WI38 (cell line): ENCODE measurements at regions not wholly inside any gene's neighbourhood (a gene's known extent, or its start where the extent isn't known, plus 50 kb on each side); places are given as distances from the start of the nearest gene placed in this dataset.

ENCODE experiments used
- H3K4me3 ChIP-seq: 2 replicates; pipeline ENCODE4 v1.5.1; 2011; ENCODE audit warnings: low read depth, mild to moderate bottlenecking, control low read depth, low read length
- CTCF ChIP-seq: IDR thresholded peaks from 2 replicates; pipeline ENCODE4 v1.5.1; 2012; ENCODE audit warnings: low read depth, mild to moderate bottlenecking, control low read depth, low read length

- no peak overlapping the region for H3K4me3 ChIP-seq
- TF ChIP-seq CTCF, result no peak
Observed at GRCh38 chr12:60967128-60967527, 1293.1 kb upstream of the USP15 start.

- TF ChIP-seq CTCF, result 0 out of 2 replicates have a peak, but pooled peaks have one; percentile 16
Observed at GRCh38 chr12:60977966-60978365, 1282.2 kb upstream of the USP15 start.

GRCh38 chr12:60980558-60980957, 1279.6 kb upstream of the USP15 start:
- no peak for TF ChIP-seq CTCF
- H3K4me3 ChIP-seq, result no peak overlapping the region

More at GRCh38 chr12:60977966-60978365, 1282.2 kb upstream of the USP15 start:
- H3K4me3 ChIP-seq, result no peak overlapping the region

- no peak overlapping the region for H3K4me3 ChIP-seq
- no peak for TF ChIP-seq CTCF
Observed at GRCh38 chr12:60981473-60981872, 1278.7 kb upstream of the USP15 start.

- no peak overlapping the region for H3K4me3 ChIP-seq
- TF ChIP-seq CTCF, result no peak
Observed at GRCh38 chr12:60992087-60992486, 1268.1 kb upstream of the USP15 start.

- no peak for TF ChIP-seq CTCF
- no peak overlapping the region for H3K4me3 ChIP-seq
Observed at GRCh38 chr12:60995256-60995825, 1264.9 kb upstream of the USP15 start.

GRCh38 chr12:60997869-60998378, 1262.3 kb upstream of the USP15 start:
- TF ChIP-seq CTCF, result no peak
- H3K4me3 ChIP-seq, result no peak overlapping the region
